Activated gamma-delta T cell treated with Interleukin-2 at 50 U/mL for 16 hours (primary cell): ENCODE measurements at regions not wholly inside any gene's neighbourhood (a gene's known extent, or its start where the extent isn't known, plus 50 kb on each side); places are given as distances from the start of the nearest gene placed in this dataset.
"Not testable (repeated sequence)": the region's sequence is repeated elsewhere in the genome, so short reads cannot be mapped to it uniquely, and the experiment has no call there.

Experiments
- DNase-seq: peaks from one replicate; pipeline ENCODE4 v3.0.0-alpha.2; 2020

DNA sequence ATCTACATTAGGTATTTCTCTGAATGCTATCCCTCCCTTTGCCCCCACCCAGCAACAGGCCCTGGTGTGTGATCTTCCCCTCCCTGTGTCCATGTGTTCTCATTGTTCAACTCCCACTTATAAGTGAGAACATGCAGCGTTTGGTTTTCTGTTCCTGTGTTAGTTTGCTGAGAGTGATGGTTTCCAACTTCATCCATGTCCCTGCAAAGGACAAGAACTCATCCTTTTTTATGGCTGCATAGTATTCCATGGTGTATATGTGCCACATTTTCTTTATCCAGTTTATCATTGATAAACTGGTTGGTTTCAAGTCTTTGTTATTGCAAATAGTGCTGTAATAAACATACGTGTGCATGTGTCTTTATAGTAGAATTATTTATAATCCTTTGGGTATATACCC, 55.5 kb upstream of the RASA1 start:
- not testable (repeated sequence) for DNase-seq

DNA sequence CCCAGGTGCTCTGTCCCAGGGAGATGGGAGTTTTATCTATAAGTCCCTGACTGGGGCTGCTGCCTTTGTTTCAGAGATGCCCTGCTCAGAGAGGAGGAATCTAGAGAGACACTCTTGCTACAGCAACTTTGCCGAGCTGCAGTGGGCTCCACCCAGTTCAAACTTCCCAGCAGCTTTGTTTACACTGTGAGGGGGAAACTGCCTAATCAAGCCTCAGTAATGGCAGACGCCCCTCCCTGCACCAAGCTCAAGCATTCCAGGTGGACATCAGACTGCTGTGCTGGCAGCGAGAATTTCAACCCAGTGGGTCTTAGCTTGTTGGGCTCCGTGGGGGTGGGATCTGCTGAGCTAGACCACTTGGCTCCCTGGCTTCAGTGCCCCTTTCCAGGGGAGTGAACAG, 50.2 kb upstream of the RASA1 start:
- not testable (repeated sequence) for DNase-seq
